ENCODE measurements at regions not wholly inside any gene's neighbourhood (a gene's known extent, or its start where the extent isn't known, plus 50 kb on each side); places are given as distances from the start of the nearest gene placed in this dataset.

DNA sequence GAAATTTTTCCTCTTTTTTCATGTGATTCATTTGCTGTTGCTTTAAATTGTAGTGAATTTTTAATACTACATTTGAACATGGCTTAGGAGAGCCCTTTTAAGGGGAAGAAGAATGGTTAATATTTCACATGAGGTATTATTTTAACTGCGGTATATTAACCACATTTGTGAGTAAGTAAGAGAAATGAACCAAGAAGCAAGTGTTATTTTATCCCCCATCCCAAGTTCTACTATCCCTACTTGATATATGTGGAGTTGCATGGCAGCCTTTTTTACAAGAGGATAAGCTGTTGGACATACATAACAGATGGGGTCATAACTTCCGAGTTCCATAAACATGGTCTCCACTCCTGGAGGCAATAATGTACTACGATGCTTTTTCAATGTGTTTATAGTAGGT, 623.3 kb downstream of the LRFN5 start:
- TF ChIP-seq, protein P1, sequence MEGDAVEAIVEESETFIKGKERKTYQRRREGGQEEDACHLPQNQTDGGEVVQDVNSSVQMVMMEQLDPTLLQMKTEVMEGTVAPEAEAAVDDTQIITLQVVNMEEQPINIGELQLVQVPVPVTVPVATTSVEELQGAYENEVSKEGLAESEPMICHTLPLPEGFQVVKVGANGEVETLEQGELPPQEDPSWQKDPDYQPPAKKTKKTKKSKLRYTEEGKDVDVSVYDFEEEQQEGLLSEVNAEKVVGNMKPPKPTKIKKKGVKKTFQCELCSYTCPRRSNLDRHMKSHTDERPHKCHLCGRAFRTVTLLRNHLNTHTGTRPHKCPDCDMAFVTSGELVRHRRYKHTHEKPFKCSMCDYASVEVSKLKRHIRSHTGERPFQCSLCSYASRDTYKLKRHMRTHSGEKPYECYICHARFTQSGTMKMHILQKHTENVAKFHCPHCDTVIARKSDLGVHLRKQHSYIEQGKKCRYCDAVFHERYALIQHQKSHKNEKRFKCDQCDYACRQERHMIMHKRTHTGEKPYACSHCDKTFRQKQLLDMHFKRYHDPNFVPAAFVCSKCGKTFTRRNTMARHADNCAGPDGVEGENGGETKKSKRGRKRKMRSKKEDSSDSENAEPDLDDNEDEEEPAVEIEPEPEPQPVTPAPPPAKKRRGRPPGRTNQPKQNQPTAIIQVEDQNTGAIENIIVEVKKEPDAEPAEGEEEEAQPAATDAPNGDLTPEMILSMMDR (IDR thresholded peaks at IDR 0.05; ENCODE audit: partially characterized antibody, unreplicated experiment): no peak
- no peak for DNase-seq
- Mint-ChIP-seq H3K36me3 (ENCODE audit: unreplicated experiment) (no peaks in the 10 kb centered on the region), H3K4me1 (ENCODE audit: low read depth, unreplicated experiment) (peaks cover 8% of the 10 kb centered on the region), H3K4me3 (ENCODE audit: unreplicated experiment) (no peak overlapping the region), H3K9me3 (ENCODE audit: unreplicated experiment) (peaks cover 1% of the 10 kb centered on the region), H3K27me3 (ENCODE audit: unreplicated experiment) (peaks cover 3% of the 10 kb centered on the region), H3K27ac (ENCODE audit: unreplicated experiment) (no peak overlapping the region)

DNA sequence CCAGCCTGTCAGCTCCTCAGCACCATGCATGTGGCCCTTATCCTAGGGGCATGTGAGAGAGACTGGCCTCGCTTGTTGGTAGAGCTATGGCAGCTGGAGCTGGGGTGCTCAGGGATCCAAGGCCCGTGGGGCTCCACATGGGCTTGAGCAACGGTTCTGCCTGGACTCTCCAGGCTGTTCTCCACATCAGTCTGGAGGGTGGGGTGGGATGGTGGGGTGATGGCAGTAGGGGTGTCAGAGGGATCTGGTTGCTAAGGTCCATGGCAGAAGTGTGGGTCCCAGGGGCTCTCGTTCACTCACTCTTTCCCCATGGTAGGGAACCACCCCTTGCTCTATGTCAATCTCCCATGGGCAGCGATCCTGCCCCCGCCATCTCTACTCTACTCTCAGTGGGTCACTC, 622.6 kb downstream of the LRFN5 start:
- no peaks in the 10 kb centered on the region for H3K36me3 Mint-ChIP-seq (ENCODE audit: unreplicated experiment)
- H3K4me1 Mint-ChIP-seq (ENCODE audit: low read depth, unreplicated experiment): peaks cover 8% of the 10 kb centered on the region
- DNase-seq: no peak
- H3K9me3 Mint-ChIP-seq (ENCODE audit: unreplicated experiment): peaks cover 1% of the 10 kb centered on the region
- no peak overlapping the region for H3K27ac Mint-ChIP-seq (ENCODE audit: unreplicated experiment)
- peaks cover 3% of the 10 kb centered on the region for H3K27me3 Mint-ChIP-seq (ENCODE audit: unreplicated experiment)
- TF ChIP-seq, protein P1 (IDR thresholded peaks at IDR 0.05; ENCODE audit: partially characterized antibody, unreplicated experiment): no peak
- H3K4me3 Mint-ChIP-seq (ENCODE audit: unreplicated experiment): no peak overlapping the region

DNA sequence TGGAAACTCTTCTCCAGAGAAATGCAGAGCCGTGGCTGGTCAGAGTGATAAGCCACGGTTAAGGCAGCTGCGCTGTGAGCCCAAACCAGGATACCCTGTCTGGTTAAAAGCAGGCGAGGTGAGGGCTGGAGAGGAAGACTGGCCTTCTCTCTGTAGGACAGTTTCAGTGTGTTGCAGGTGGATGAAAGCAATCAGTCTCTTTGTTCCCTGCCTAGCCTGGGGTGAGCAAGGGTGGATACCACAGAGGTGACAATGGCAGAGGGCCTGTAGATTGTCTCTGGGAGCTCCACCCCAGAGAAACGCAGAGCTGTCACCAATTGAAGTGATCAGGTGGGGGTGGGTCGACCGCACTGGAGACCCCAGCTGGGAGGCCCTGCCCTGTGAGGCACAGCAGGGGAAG, 621.9 kb downstream of the LRFN5 start:
- Mint-ChIP-seq H3K27ac (ENCODE audit: unreplicated experiment) (no peak overlapping the region), H3K27me3 (ENCODE audit: unreplicated experiment) (peaks cover 3% of the 10 kb centered on the region), H3K9me3 (ENCODE audit: unreplicated experiment) (peaks cover 1% of the 10 kb centered on the region), H3K4me3 (ENCODE audit: unreplicated experiment) (no peak overlapping the region), H3K36me3 (ENCODE audit: unreplicated experiment) (no peaks in the 10 kb centered on the region), H3K4me1 (ENCODE audit: low read depth, unreplicated experiment) (peaks cover 14% of the 10 kb centered on the region)
- no peak for DNase-seq
- TF ChIP-seq, protein P1 (IDR thresholded peaks at IDR 0.05; ENCODE audit: partially characterized antibody, unreplicated experiment): no peak

DNA sequence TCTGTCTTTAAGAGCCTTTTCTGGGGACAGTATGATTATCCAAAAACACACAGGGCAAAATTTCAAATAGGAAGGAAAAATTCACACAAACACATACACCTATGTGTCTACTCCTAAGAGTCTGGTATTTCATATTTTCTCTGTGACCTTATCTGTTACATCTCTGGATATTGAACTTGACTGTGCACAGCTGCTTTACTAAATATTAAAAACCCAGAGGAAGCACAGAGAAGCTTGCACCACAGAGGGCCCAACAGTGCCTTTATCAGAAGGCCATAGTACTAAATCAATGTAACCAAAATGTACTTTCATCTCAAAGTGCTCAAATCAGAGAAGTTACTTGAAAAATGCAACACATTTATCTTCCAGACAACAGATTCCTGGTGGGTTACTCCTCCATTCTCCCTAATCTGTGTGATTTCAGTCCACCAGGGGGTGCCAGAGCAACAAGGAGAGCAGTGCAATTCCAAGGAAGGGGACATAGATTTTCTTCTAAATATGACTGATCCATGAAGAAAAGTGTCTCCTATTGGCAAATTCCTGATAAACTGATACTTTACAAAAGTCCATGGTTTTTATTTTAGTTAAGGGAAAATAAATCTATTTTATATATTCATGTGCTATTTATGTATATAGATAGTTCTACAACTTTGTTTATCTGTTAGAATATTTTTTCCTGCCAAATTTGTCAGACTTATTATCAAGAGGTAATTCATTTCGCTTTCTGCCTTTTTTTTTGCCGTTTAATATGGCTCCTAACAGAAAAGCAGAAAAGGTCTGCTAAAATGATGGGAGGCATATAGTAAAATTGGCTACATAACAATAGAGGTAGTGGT, 617.6 kb downstream of the LRFN5 start:
- DNase-seq: peak; percentile 87
- peaks cover 5% of the 10 kb centered on the region for H3K27me3 Mint-ChIP-seq (ENCODE audit: unreplicated experiment)
- TF ChIP-seq, protein P1 (IDR thresholded peaks at IDR 0.05; ENCODE audit: partially characterized antibody, unreplicated experiment): peak; percentile 91
- peaks cover 2% of the 10 kb centered on the region for H3K9me3 Mint-ChIP-seq (ENCODE audit: unreplicated experiment)
- peaks cover 27% of the 10 kb centered on the region for H3K4me1 Mint-ChIP-seq (ENCODE audit: low read depth, unreplicated experiment)
- no peak overlapping the region for H3K4me3 Mint-ChIP-seq (ENCODE audit: unreplicated experiment)
- H3K27ac Mint-ChIP-seq (ENCODE audit: unreplicated experiment): peak overlapping the region; percentile 54
- no peaks in the 10 kb centered on the region for H3K36me3 Mint-ChIP-seq (ENCODE audit: unreplicated experiment)

DNA sequence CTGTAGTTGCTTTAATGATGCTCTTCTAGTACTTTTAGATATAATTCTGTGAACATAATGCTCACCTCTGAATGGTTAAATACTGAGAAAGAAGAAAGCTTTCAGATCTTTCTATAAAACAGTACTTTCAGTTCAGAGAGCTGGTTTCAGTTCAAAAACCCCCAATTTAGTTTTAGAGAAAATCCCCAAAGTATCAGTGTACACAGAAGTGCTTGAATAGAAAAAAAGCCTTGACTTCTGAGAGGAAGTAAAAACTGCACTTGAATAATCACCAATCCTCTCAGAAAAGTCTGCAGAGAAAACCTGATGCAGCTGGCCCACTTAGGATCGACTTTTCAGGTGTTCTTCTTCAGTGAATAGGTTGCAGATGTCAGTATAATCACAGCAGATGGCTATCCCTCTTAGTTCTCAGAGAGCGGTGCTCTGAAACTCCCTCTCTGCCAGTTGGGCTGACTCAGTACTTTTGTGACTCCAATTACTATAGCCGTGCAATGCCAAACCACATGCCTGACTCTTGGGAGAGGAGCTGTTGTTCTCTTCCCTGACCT, 616.3 kb downstream of the LRFN5 start:
- Mint-ChIP-seq H3K9me3 (ENCODE audit: unreplicated experiment) (peaks cover 2% of the 10 kb centered on the region), H3K4me3 (ENCODE audit: unreplicated experiment) (peak overlapping the region; percentile 1), H3K27ac (ENCODE audit: unreplicated experiment) (peak overlapping the region; percentile 74), H3K36me3 (ENCODE audit: unreplicated experiment) (no peaks in the 10 kb centered on the region), H3K27me3 (ENCODE audit: unreplicated experiment) (peaks cover 2% of the 10 kb centered on the region), H3K4me1 (ENCODE audit: low read depth, unreplicated experiment) (peaks cover 27% of the 10 kb centered on the region)
- no peak for DNase-seq
- TF ChIP-seq, protein P1 (IDR thresholded peaks at IDR 0.05; ENCODE audit: partially characterized antibody, unreplicated experiment): no peak
